H1 (cell line): ENCODE measurements at regions not wholly inside any gene's neighbourhood (a gene's known extent, or its start where the extent isn't known, plus 50 kb on each side); places are given as distances from the start of the nearest gene placed in this dataset.

ENCODE experiments used
- CTCF ChIA-PET: fragments of 300-600 bp; sonication (Branson Sonifier 250); formaldehyde crosslinking; loops from one replicate; lab custom pipeline; 2021; ENCODE audit not compliant: partially characterized antibody; lab: Charles Lee
- POLR2A ChIA-PET: fragments of 300-600 bp; sonication (Branson Sonifier 250); formaldehyde crosslinking; loops from one replicate; lab custom pipeline; 2021; ENCODE audit warnings: inconsistent platforms; ENCODE audit not compliant: partially characterized antibody; lab: Charles Lee
- DNase-seq, 2 experiments: peaks; one replicate each; pipeline versions ENCODE4 v3.0.0 to v3.0.0-alpha.2; 2010 to 2022; ENCODE audit warnings: low spot score in 2 of 2, low read depth in 1 of 2, mixed read lengths in 1 of 2
- FAIRE-seq: peaks from 2 replicates; lab custom pipeline; 2011; peaks lifted over from hg19 to GRCh38; lab: Jason Lieb, UNC
- H2AFZ ChIP-seq: 2 replicates; pipeline ENCODE4 v1.8.1; 2012; ENCODE audit warnings: low read length, inconsistent platforms
- H2AK5ac ChIP-seq: 2 replicates; pipeline ENCODE4 v1.6.1; 2013; ENCODE audit warnings: low read depth, low read length
- H2BK120ac ChIP-seq: replicated peaks from 2 replicates; pipeline ENCODE3; 2013; ENCODE audit warnings: low read depth, low read length, inconsistent platforms
- H2BK12ac ChIP-seq: 2 replicates; pipeline ENCODE4 v1.6.1; 2013; ENCODE audit warnings: low read depth, low read length
- H2BK15ac ChIP-seq: 2 replicates; pipeline ENCODE4 v1.6.1; 2013; ENCODE audit warnings: low read length
- H2BK20ac ChIP-seq: 2 replicates; pipeline ENCODE4 v1.6.1; 2013; ENCODE audit warnings: low read length
- H2BK5ac ChIP-seq: 2 replicates; pipeline ENCODE4 v1.6.1; 2013; ENCODE audit warnings: low read depth, low read length
- H3K14ac ChIP-seq: 2 replicates; pipeline ENCODE4 v1.6.1; 2013; ENCODE audit warnings: inconsistent platforms; ENCODE audit not compliant: insufficient read length
- H3K18ac ChIP-seq: 2 replicates; pipeline ENCODE4 v1.6.1; 2013; ENCODE audit warnings: low read length; ENCODE audit errors: extremely low read depth
- H3K23ac ChIP-seq: 2 replicates; pipeline ENCODE4 v1.6.1; 2013; ENCODE audit warnings: inconsistent platforms; ENCODE audit not compliant: insufficient read length
- H3K23me2 ChIP-seq: 2 replicates; pipeline ENCODE4 v1.6.1; 2013; ENCODE audit warnings: low read depth, low read length
- H3K27ac ChIP-seq: 2 replicates; pipeline ENCODE4 v1.6.1; 2011; ENCODE audit warnings: low read depth, low read length, inconsistent platforms
- H3K27me3 ChIP-seq, 4 experiments: replicated peaks in 1 of 4; 1 replicate in 1 of 4; 2 replicates in 3 of 4; pipeline versions ENCODE4 v1.6.1 to v1.8.1; 2011 to 2013; ENCODE audit warnings: low read length in 3 of 4, mild to moderate bottlenecking in 3 of 4, inconsistent platforms in 2 of 4, mixed read lengths in 2 of 4, moderate library complexity in 1 of 4; ENCODE audit not compliant: control insufficient read depth in 3 of 4, insufficient read depth in 3 of 4; ENCODE audit errors: extremely low read depth in 1 of 4
- H3K36me3 ChIP-seq, 4 experiments: 2 replicates each; pipeline versions ENCODE4 v1.6.1 to v1.8.1; 2011 to 2013; ENCODE audit warnings: mild to moderate bottlenecking in 4 of 4, low read length in 3 of 4, moderate library complexity in 2 of 4, control low read depth in 1 of 4, inconsistent platforms in 1 of 4; ENCODE audit not compliant: insufficient read depth in 4 of 4, control insufficient read depth in 2 of 4
- H3K4ac ChIP-seq: replicated peaks from 2 replicates; pipeline ENCODE3; 2013; ENCODE audit warnings: low read length, low read depth, mixed read lengths, inconsistent platforms; ENCODE audit not compliant: insufficient read length
- H3K4me1 ChIP-seq, 4 experiments: replicated peaks in 1 of 4; 1 replicate in 1 of 4; 2 replicates in 3 of 4; pipeline versions ENCODE4 v1.6.1 to v1.8.1; 2011 to 2013; ENCODE audit warnings: low read length in 3 of 4, inconsistent platforms in 2 of 4, mixed read lengths in 1 of 4; ENCODE audit not compliant: insufficient read depth in 4 of 4, control insufficient read depth in 3 of 4
- H3K4me2 ChIP-seq, 2 experiments: 2 replicates each; pipeline versions ENCODE4 v1.6.1 to v1.8.1; 2011 to 2013; ENCODE audit warnings: low read depth in 2 of 2, low read length in 2 of 2, control low read depth in 1 of 2, inconsistent platforms in 1 of 2, mild to moderate bottlenecking in 1 of 2; ENCODE audit not compliant: insufficient read depth in 1 of 2
- H3K4me3 ChIP-seq, 4 experiments: fragments of 200-600, 300-600 bp in 1 of 4; sonication (generic), shearing (Covaris generic), sonication (Bioruptor Twin) in 1 of 4; 2 replicates each; pipeline versions ENCODE4 v1.5.1 to v1.8.1; 2011 to 2016; ENCODE audit warnings: low read length in 4 of 4, low read depth in 3 of 4, control low read depth in 2 of 4, inconsistent platforms in 2 of 4, mild to moderate bottlenecking in 2 of 4, mixed read lengths in 1 of 4, moderate library complexity in 1 of 4; ENCODE audit not compliant: insufficient read depth in 2 of 4; ENCODE audit errors: extremely low read depth in 1 of 4
- H3K56ac ChIP-seq: replicated peaks from 2 replicates; pipeline ENCODE3; 2013; ENCODE audit warnings: low read depth, mild to moderate bottlenecking, mixed read lengths, low read length, inconsistent platforms; ENCODE audit not compliant: insufficient read length
- H3K79me1 ChIP-seq: 2 replicates; pipeline ENCODE4 v1.6.1; 2013; ENCODE audit warnings: low read depth, low read length, control low read depth
- H3K79me2 ChIP-seq, 2 experiments: 2 replicates each; pipeline versions ENCODE4 v1.6.1 to v1.8.1; 2012 to 2013; ENCODE audit warnings: low read length in 2 of 2, mild to moderate bottlenecking in 2 of 2, inconsistent platforms in 1 of 2; ENCODE audit not compliant: insufficient read depth in 2 of 2, control insufficient read depth in 1 of 2
- H3K9ac ChIP-seq, 4 experiments: replicated peaks in 1 of 4; 1 replicate in 1 of 4; 2 replicates in 3 of 4; pipeline versions ENCODE4 v1.6.1 to v1.8.1; 2011 to 2013; ENCODE audit warnings: low read depth in 3 of 4, low read length in 3 of 4, control low read depth in 2 of 4, mild to moderate bottlenecking in 2 of 4, moderate library complexity in 2 of 4, inconsistent platforms in 1 of 4; ENCODE audit errors: extremely low read depth in 1 of 4
- H3K9me3 ChIP-seq, 2 experiments: 2 replicates each; pipeline versions ENCODE4 v1.6.1 to v1.8.1; 2012 to 2013; ENCODE audit warnings: mild to moderate bottlenecking in 2 of 2, moderate library complexity in 2 of 2, control low read depth in 1 of 2, inconsistent platforms in 1 of 2, low read depth in 1 of 2, low read length in 1 of 2, mixed read lengths in 1 of 2; ENCODE audit not compliant: insufficient read depth in 2 of 2
- H4K20me1 ChIP-seq, 2 experiments: replicated peaks in 1 of 2; 2 replicates each; pipeline versions ENCODE3 to v1.8.1; 2011 to 2013; ENCODE audit warnings: inconsistent platforms in 2 of 2, low read length in 2 of 2, mild to moderate bottlenecking in 1 of 2; ENCODE audit not compliant: insufficient read depth in 2 of 2, control insufficient read depth in 1 of 2
- H4K5ac ChIP-seq: 2 replicates; pipeline ENCODE4 v1.6.1; 2013; ENCODE audit warnings: low read length, low read depth, mixed read lengths, inconsistent platforms; ENCODE audit not compliant: insufficient read length
- H4K8ac ChIP-seq: 2 replicates; pipeline ENCODE4 v1.8.0; 2013; ENCODE audit warnings: mild to moderate bottlenecking, moderate library complexity, low read length, inconsistent platforms; ENCODE audit not compliant: insufficient read depth; ENCODE audit errors: extremely low read depth
- H4K91ac ChIP-seq: replicated peaks from 2 replicates; pipeline ENCODE3; 2013; ENCODE audit warnings: low read length, mixed read lengths, inconsistent platforms; ENCODE audit not compliant: insufficient read length
- ATF3 ChIP-seq: IDR thresholded peaks from 2 replicates; pipeline ENCODE4 v1.6.1; 2011; ENCODE audit warnings: low read depth, mild to moderate bottlenecking, low read length; ENCODE audit not compliant: insufficient read depth
- CEBPB ChIP-seq: IDR thresholded peaks from 2 replicates; pipeline ENCODE4 v1.6.1; 2012; ENCODE audit warnings: low read depth, low read length
- CTCF ChIP-seq, 3 experiments: IDR thresholded peaks; 1 replicate in 2 of 3; 2 replicates in 1 of 3; pipeline versions ENCODE4 v1.5.1 to v1.6.1; 2011; ENCODE audit warnings: low read length in 3 of 3, mild to moderate bottlenecking in 3 of 3, inconsistent platforms in 2 of 3, low read depth in 1 of 3, moderate library complexity in 1 of 3; ENCODE audit not compliant: insufficient read depth in 1 of 3; ENCODE audit errors: control extremely low read depth in 1 of 3
- FOSL1 ChIP-seq: IDR thresholded peaks from 2 replicates; pipeline ENCODE4 v1.6.1; 2011; ENCODE audit warnings: mild to moderate bottlenecking, low read depth, low read length, moderate library complexity; ENCODE audit not compliant: insufficient read depth
- KDM1A ChIP-seq: fragments of 200-600, 300-600 bp; sonication (generic); IDR thresholded peaks from 2 replicates; pipeline ENCODE4 v1.7.1; 2016; ENCODE audit warnings: mild to moderate bottlenecking, low read length, borderline replicate concordance
- RFX5 ChIP-seq: IDR thresholded peaks from 2 replicates; pipeline ENCODE4 v1.6.1; 2011; ENCODE audit warnings: low read depth, low read length, improper control_type of control experiment, borderline replicate concordance
- RNF2 ChIP-seq: fragments of 200-900, 300-1000 bp; sonication (generic); IDR thresholded peaks from 2 replicates; pipeline ENCODE4 v1.7.1; 2016; ENCODE audit warnings: borderline replicate concordance, low read depth, mild to moderate bottlenecking, antibody characterized with exemption, low read length; ENCODE audit not compliant: poor library complexity, severe bottlenecking; ENCODE audit errors: missing control alignments
- SIX5 ChIP-seq: IDR thresholded peaks from 2 replicates; pipeline ENCODE4 v1.6.1; 2011; ENCODE audit warnings: mild to moderate bottlenecking, low read depth, low read length
- SP1 ChIP-seq: IDR thresholded peaks from 2 replicates; pipeline ENCODE4 v1.6.1; 2011; ENCODE audit warnings: low read depth, low read length
- SUZ12 ChIP-seq: fragments of 200-600 bp; sonication (generic); IDR thresholded peaks from 2 replicates; pipeline ENCODE4 v1.6.1; 2012; ENCODE audit warnings: mild to moderate bottlenecking, inconsistent platforms, low read length, moderate library complexity, mixed read lengths
- TCF12 ChIP-seq: IDR thresholded peaks from 2 replicates; pipeline ENCODE4 v1.6.1; 2011; ENCODE audit warnings: low read depth, mild to moderate bottlenecking, low read length
- TEAD4 ChIP-seq: IDR thresholded peaks from 2 replicates; pipeline ENCODE4 v1.6.1; 2012; ENCODE audit warnings: low read depth, low read length, inconsistent platforms, mixed read lengths
- WGBS, 2 experiments: shearing (Covaris generic) in 1 of 2; methylation state at CpG; one replicate each; pipeline versions ENCODE4 v1.1.6 to v1.1.7; 2013 to 2015; ENCODE audit warnings: low lambda C conversion rate in 2 of 2, mixed read lengths in 2 of 2, inconsistent platforms in 1 of 2, low coverage in 1 of 2, missing lambda C conversion rate in 1 of 2; ENCODE audit not compliant: insufficient replicate concordance in 2 of 2, insufficient coverage in 1 of 2, insufficient read length in 1 of 2; ENCODE audit errors: extremely low coverage in 1 of 2, missing lambda C conversion rate in 1 of 2; 5-methylcytosine and 5-hydroxymethylcytosine counted together

GRCh38 chr9:33682551-33682950 lies 112.8 kb upstream of the PRSS3 start:
- H3K23ac ChIP-seq: no peak overlapping the region
- ChIA-PET POLR2A (no interaction called here), CTCF (interaction anchor here (0.8 to 1.9 kb wide), 9 partner anchors 13 to 216 kb away, joined by 3 to 5 read pairs (median 3); no protein-coding TSS in a partner anchor)
- no peaks in the 10 kb centered on the region for H3K79me1 ChIP-seq
- peak; percentile 7 for FAIRE-seq
- no peak overlapping the region for H3K4ac ChIP-seq
- no peak overlapping the region for H2AK5ac ChIP-seq
- H2BK120ac ChIP-seq: no peak overlapping the region
- no peak overlapping the region for H3K4me2 ChIP-seq
- H2AFZ ChIP-seq: no peak overlapping the region
- no peak overlapping the region for H3K4me3 ChIP-seq
- H3K23me2 ChIP-seq: no peaks in the 10 kb centered on the region
- no peak overlapping the region for H3K9ac ChIP-seq
- H3K27ac ChIP-seq: no peak overlapping the region
- H3K56ac ChIP-seq: no peak overlapping the region
- 89% methylated on average over 3 of the region's 3 CpGs; no CpG with 5 or more reads in 1 of the 2 experiments for WGBS, 2 experiments
- H3K14ac ChIP-seq: no peak overlapping the region
- no peaks in the 10 kb centered on the region for H3K36me3 ChIP-seq
- no peaks in the 10 kb centered on the region for H3K4me1 ChIP-seq
- no peak overlapping the region for H4K91ac ChIP-seq
- DNase-seq: no peak
- H3K27me3 ChIP-seq: no peaks in the 10 kb centered on the region
- H2BK5ac ChIP-seq: no peak overlapping the region
- no peaks in the 10 kb centered on the region for H4K20me1 ChIP-seq
- H3K79me2 ChIP-seq: no peaks in the 10 kb centered on the region
- no peak overlapping the region for H3K18ac ChIP-seq
- no peak overlapping the region for H4K8ac ChIP-seq
- H2BK12ac ChIP-seq: no peak overlapping the region
- H4K5ac ChIP-seq: no peak overlapping the region
- no peak overlapping the region for H2BK20ac ChIP-seq
- H3K9me3 ChIP-seq: no peaks in the 10 kb centered on the region
- no peak overlapping the region for H2BK15ac ChIP-seq
- TF ChIP-seq KDM1A (no peak), CEBPB (no peak), SP1 (no peak), TCF12 (no peak), SUZ12 (no peak), CTCF (IDR thresholded peaks at IDR 0.05; ENCODE audit: control extremely low read depth in 1 of 3, insufficient read depth in 1 of 3, low read depth in 1 of 3, low read length in 3 of 3) (peak in 2 of 3 experiments; percentile 5 to 13; a peak in 1 of 4 replicates), TEAD4 (no peak), RFX5 (no peak), ATF3 (no peak), SIX5 (no peak), FOSL1 (no peak), RNF2 (no peak)
